ENCODE measurements at regions not wholly inside any gene's neighbourhood (a gene's known extent, or its start where the extent isn't known, plus 50 kb on each side); places are given as distances from the start of the nearest gene placed in this dataset.

DNA sequence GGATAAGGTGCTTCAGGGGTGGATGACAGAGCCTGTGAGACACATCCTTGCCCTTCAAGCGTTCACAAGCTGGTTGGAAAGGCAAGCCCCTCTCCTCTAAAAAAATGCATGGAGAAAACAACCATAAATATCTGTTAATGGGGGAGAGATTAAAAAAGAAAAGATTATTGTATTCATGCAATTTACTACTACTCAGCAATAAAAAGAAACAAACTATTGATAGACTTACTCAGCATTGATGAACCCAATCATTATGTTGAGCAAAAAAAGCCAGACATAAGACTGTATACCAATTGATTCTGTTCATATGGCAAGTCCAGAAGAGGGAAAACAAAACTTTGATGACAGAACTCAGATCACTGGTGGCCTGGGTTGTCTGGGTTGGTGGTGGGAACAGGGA lies 138.7 kb upstream of the IRF2BP2 start:
- Histone ChIP-seq H3K9me3 (ENCODE audit: control insufficient read depth, insufficient read depth, low read depth, low read length) (no peaks in the 10 kb centered on the region), H3K4me1 (ENCODE audit: control insufficient read depth, insufficient read depth, low read length) (peaks cover 27% of the 10 kb centered on the region), H3K36me3 (ENCODE audit: control insufficient read depth in 2 of 2, insufficient read depth in 1 of 2, low read length in 2 of 2) (no peaks in the 10 kb centered on the region), H3K4me3 (ENCODE audit: low read depth, low read length) (no peak overlapping the region), H3K27ac (ENCODE audit: extremely low read depth, low read depth, low read length) (no peak overlapping the region)
- ChIA-PET POLR2A (no interaction called here), CTCF (interaction anchor here (0.7 to 1.1 kb wide), 2 partner anchors 217 to 308 kb away, joined by 3 read pairs; no protein-coding TSS in a partner anchor)
- TF ChIP-seq GLIS1 (tag by site-specific recombination; IDR thresholded peaks at IDR 0.05) (no peak), HIC1 (tag by site-specific recombination; IDR thresholded peaks at IDR 0.05) (no peak), ZNF549 (tag by site-specific recombination; IDR thresholded peaks at IDR 0.05) (no peak), ZBTB48 (tag by site-specific recombination; IDR thresholded peaks at IDR 0.05) (no peak), ZNF202 (tag by site-specific recombination; IDR thresholded peaks at IDR 0.05; ENCODE audit: borderline replicate concordance) (no peak)

DNA sequence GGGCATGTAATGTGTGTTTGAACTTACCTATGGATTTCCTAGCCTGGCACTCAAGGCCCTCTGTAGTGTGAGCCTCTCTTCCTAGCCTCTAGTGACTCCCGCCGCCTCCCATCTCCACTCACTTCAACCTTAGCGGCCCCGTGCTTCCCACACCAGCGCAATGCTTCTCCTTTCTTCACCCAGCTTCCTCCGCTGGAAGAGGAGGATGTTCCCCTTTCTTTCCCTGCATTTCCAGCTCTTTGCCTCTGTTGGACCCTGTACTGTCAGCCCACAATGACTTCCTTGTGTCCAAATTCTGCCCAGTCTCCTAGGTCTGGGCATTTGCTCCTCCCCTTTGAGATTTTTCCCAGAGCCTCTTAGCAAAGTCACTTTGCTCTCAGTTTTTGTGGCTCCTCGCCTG lies 138.1 kb upstream of the IRF2BP2 start:
- TF ChIP-seq, protein P1, sequence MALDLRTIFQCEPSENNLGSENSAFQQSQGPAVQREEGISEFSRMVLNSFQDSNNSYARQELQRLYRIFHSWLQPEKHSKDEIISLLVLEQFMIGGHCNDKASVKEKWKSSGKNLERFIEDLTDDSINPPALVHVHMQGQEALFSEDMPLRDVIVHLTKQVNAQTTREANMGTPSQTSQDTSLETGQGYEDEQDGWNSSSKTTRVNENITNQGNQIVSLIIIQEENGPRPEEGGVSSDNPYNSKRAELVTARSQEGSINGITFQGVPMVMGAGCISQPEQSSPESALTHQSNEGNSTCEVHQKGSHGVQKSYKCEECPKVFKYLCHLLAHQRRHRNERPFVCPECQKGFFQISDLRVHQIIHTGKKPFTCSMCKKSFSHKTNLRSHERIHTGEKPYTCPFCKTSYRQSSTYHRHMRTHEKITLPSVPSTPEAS (tag by site-specific recombination; IDR thresholded peaks at IDR 0.05): no peak
- TF ChIP-seq GLI4 (tag by site-specific recombination; IDR thresholded peaks at IDR 0.05): 0 out of 2 replicates have a peak, but pooled peaks have one; percentile 51
- TF ChIP-seq ZNF792 (tag by site-specific recombination; IDR thresholded peaks at IDR 0.05): no peak
- H3K4me3 ChIP-seq (ENCODE audit: low read depth, low read length): no peak overlapping the region
- CTCF ChIA-PET: interaction anchor here (0.7 to 1.1 kb wide), 2 partner anchors 218 to 308 kb away, joined by 3 read pairs; no protein-coding TSS in a partner anchor
- peaks cover 33% of the 10 kb centered on the region for H3K4me1 ChIP-seq (ENCODE audit: control insufficient read depth, insufficient read depth, low read length)
- H3K9me3 ChIP-seq (ENCODE audit: control insufficient read depth, insufficient read depth, low read depth, low read length): no peaks in the 10 kb centered on the region
- POLR2A ChIA-PET: no interaction called here
- H3K36me3 ChIP-seq (ENCODE audit: control insufficient read depth in 2 of 2, insufficient read depth in 1 of 2, low read length in 2 of 2): no peaks in the 10 kb centered on the region
- no peak overlapping the region for H3K27ac ChIP-seq (ENCODE audit: extremely low read depth, low read depth, low read length)

GRCh38 chr1:234746798-234747196 lies 136.8 kb upstream of the IRF2BP2 start:
- H3K27ac ChIP-seq (ENCODE audit: extremely low read depth, low read depth, low read length): peak overlapping the region; percentile 60; the same call in 1 of the 2 replicates
- TF ChIP-seq ZNF155 (tag by site-specific recombination; IDR thresholded peaks at IDR 0.05): no peak
- 0 out of 2 replicates have a peak, but pooled peaks have one; percentile 37 for TF ChIP-seq ZBTB48 (tag by site-specific recombination; IDR thresholded peaks at IDR 0.05)
- TF ChIP-seq ZNF785 (tag by site-specific recombination; IDR thresholded peaks at IDR 0.05): no peak
- no peak for TF ChIP-seq ZNF530 (tag by site-specific recombination; IDR thresholded peaks at IDR 0.05; ENCODE audit: low read depth)
- 0 out of 2 replicates have a peak, but pooled peaks have one; percentile 7 for TF ChIP-seq ZNF157 (tag by site-specific recombination; IDR thresholded peaks at IDR 0.05)
- no peak for TF ChIP-seq ZNF114 (tag by site-specific recombination; IDR thresholded peaks at IDR 0.05)
- 0 out of 2 replicates have a peak, but pooled peaks have one; percentile 27 for TF ChIP-seq ZNF223 (tag by site-specific recombination; IDR thresholded peaks at IDR 0.05)
- TF ChIP-seq PRDM10 (tag by site-specific recombination; IDR thresholded peaks at IDR 0.05): peak; percentile 1; the same call in 1 of the 2 replicates
- peak; percentile 70; the same call in 1 of the 2 replicates for TF ChIP-seq TRIM28 (IDR thresholded peaks at IDR 0.05; ENCODE audit: borderline replicate concordance, low read length)
- no peaks in the 10 kb centered on the region for H3K9me3 ChIP-seq (ENCODE audit: control insufficient read depth, insufficient read depth, low read depth, low read length)
- ChIA-PET CTCF (interaction anchor here (0.7 to 1.9 kb wide), 4 partner anchors 9 to 247 kb away, joined by 4 to 6 read pairs (median 4); no protein-coding TSS in a partner anchor), POLR2A (interaction anchor here (1.0 to 1.9 kb wide), 4 partner anchors 13 to 135 kb away, joined by 3 to 20 read pairs (median 3); no protein-coding TSS in a partner anchor)
- no peaks in the 10 kb centered on the region for H3K36me3 ChIP-seq (ENCODE audit: control insufficient read depth in 2 of 2, insufficient read depth in 1 of 2, low read length in 2 of 2)
- H3K4me1 ChIP-seq (ENCODE audit: control insufficient read depth, insufficient read depth, low read length): peaks cover 33% of the 10 kb centered on the region
- H3K4me3 ChIP-seq (ENCODE audit: low read depth, low read length): no peak overlapping the region

All from HEK293 (cell line).